ENCODE measurements at regions not wholly inside any gene's neighbourhood (a gene's known extent, or its start where the extent isn't known, plus 50 kb on each side); places are given as distances from the start of the nearest gene placed in this dataset.
"Not testable (repeated sequence)": the region's sequence is repeated elsewhere in the genome, so short reads cannot be mapped to it uniquely, and the experiment has no call there.

DNA sequence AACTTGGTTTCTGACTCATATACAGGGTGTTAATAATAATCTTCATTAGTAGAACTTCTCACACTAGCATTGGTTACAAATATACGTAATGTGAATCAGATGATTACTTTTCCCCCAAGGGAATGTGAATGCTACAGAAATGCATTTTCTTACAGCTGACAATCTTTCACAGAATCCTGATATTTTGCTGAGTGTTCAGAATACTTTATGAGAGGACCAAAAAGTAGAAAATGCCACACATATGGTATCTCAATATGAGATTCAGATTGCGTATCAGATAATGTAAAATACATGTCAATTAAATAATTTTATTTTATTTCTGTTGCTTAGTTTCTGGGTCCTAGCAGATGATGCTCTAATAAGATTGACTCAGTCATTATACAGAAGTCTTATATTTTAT, 979.9 kb upstream of the GBE1 start:
- no peak for FAIRE-seq

GRCh38 chr3:82739390-82739789, 977.9 kb upstream of the GBE1 start:
- FAIRE-seq, result no peak

DNA sequence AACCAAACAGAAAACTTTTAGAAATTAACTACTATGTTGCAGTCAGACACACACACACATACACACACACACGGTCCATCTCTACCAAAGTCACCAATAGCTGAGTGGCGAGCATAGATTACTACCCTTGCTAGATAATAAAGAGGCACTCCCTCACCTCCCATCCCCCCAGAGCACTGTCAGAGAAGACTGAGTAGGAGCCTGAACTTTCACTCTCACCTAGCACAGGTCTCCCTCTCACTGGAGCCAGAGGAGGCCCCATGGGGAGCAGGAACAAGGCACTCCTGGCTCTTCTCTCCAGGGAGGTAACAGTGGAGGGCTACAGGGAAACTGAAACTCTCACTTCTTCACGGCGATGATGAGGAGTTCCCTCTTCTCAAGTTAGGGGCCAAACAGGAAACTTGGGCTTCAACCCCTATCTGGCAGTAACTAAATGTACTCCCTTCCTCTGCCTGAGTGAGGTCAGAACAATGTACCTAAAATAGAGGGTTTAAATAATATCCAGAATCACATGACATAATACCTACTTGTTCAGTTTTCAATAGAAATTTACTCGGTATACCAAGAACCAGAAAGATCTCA, 975.3 kb upstream of the GBE1 start:
- FAIRE-seq, result no peak

GRCh38 chr3:82715091-82715856, 953.8 kb upstream of the GBE1 start:
- no peak for FAIRE-seq

- no peak for FAIRE-seq
Observed at GRCh38 chr3:82707035-82707434, 945.6 kb upstream of the GBE1 start.

GRCh38 chr3:82685761-82686160, 924.3 kb upstream of the GBE1 start:
- no peak for FAIRE-seq

DNA sequence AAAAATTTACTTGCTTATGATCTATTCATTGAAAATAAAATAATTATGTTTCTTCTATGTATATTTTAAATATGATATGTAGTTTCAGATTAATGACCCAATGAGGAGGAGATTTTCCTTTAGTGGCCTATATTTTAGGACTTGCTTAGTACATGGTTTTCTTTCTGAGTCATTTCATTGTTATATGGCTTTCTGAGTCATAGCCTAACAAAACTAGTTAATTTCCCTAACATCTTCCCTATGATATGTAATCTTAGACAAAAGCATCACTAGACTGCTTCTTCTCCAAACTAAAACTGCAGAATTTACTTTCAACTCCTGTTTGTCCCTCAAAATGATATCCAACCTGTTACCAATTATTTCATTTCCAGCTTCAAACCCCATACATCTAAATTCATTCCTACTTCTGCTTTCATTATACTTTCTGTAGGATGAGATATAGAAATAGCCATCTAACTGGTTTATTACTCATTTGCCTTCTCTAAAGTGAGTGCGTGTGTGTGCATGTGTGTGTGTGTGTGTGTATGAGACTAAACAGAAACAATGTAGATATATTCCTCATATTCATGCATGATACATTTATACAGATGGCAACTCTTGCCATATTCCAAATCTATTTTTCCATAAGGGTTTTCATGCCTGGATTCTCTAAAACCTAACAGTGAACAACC, 915.0 kb upstream of the GBE1 start:
- FAIRE-seq, result no peak

DNA sequence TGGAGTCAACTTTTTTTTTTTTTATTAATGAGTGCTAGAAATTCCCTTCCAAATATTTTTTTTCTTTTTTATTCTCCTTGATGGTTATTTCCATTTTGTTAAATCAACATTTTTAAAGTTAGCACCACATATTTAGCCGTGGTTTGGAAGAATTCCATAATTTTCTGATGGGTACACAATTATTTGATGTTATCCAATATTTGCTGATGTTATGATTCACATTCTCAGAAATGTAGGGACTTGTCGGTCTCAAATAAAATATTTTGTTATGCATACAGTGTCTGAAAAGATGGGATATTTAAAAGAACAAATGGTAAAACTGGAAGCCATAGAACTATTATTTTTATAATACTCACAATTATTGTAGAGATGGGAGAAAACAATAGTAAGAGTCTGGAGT, 911.5 kb upstream of the GBE1 start:
- no peak for FAIRE-seq

- no peak for FAIRE-seq
Observed at GRCh38 chr3:82671466-82671865, 910.0 kb upstream of the GBE1 start.

DNA sequence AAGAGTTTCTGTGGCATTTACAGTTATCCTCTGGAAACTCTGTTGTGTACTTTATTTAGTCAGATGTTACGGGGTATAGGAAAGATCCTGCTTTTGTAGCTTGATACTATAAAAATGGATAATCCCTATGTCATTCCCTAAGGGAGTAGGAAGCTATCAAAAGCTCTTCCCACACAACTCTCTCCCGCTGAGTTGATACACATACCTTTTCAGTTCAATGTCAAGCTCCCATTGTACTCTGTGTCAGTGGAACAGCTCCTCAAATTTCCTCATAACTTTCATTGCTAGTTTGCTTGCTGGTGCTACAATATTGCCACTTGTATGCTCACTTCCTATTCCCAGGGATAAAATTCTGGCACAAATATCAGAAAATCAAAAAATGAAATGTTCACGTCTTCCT, 893.3 kb upstream of the GBE1 start:
- no peak for FAIRE-seq

DNA sequence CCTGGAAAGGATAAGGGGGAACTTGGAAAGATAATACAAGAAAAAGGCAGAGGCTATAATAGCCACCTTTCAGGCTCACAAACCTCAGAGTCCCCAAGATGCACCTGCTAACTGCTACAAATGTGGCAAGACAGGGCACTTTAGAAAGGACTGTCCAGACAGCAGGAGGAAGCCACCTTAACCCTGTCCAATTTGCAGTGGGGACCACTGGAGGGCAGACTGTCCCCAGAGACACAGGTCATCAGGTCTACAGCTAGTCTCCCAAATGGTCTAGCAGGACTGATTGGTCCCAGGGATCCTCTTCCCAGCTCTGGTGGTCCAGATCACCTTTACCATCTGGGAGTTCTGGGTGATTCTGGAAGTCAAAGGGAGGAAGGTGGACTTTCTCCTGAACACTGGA, 882.5 kb upstream of the GBE1 start:
- FAIRE-seq, result no peak

- FAIRE-seq, result no peak
Observed at GRCh38 chr3:82641701-82642100, 880.3 kb upstream of the GBE1 start.

- no peak for FAIRE-seq
Observed at GRCh38 chr3:82640254-82640653, 878.8 kb upstream of the GBE1 start.

DNA sequence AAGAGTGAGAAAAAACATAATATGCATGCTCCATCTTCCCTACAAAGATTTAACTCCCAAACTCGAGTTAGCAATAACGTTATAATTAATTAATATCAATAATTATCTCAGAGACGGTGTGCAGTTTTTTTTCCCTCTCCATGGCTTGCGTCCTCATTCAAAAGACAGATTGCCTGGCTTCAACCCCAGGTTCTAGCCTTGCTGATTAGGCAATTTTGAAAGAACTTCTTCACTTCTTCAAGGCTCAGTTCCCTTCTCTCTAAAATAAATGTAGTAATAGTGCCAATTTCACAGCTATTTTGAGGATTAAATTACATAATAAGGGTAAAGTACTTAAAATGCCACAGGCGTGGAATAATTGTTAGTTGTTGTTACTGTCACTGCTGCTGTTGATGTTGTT, 876.1 kb upstream of the GBE1 start:
- FAIRE-seq, result no peak

DNA sequence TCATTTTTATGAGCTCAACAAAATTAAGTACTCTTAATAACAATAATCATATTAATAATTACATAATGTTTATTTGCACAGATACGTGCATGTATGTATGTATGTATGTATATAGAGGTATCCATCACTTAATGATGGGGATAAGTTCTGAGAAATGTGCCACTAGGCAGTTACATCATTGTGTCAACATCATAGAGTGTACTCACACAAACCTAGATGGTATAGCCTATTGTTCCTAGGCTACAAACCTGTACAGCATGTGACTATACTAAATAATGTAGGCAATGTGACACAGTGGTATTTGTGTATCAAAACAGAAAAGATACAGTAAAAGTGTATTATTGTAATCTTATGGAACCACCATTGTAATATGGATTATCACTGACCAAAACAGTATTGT, 874.7 kb upstream of the GBE1 start:
- no peak for FAIRE-seq

DNA sequence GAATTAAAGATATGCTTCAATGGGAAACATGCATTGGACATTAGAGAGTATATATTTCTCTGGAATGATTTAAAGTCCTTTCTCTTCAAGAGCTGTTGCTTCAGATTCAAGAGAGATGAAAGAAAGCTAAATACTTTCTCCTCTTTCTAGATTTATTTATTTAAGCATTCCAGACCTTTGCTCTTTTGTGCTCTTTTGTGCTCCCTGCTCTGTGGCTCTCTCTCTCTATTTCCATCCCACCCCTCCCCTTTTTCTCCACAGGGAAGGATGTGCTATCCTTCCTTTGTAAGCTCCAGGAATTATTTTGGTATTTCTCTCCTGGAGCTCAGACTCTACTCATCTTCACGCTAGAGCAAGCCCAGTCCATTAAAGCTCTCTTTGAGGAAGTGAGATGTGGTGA, 871.9 kb upstream of the GBE1 start:
- no peak for FAIRE-seq

DNA sequence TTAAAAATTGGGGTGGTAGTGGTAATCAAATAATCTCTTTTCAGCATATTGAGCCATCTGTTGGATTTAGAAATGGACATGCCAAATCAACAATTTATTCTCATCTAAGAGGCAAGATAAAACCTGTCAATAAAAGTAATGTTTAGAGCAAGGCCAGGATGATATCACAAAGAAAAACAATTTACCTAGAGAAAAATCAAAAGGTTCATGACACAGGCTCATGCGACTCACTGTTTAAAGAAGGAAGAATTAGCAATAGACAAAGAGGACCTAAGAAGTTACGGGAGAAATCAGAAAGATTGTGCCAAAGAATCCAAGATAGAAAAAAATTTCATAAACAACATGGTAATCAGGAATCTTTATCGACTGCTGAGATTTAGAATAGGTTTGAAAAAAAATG, 868.5 kb upstream of the GBE1 start:
- no peak for FAIRE-seq

DNA sequence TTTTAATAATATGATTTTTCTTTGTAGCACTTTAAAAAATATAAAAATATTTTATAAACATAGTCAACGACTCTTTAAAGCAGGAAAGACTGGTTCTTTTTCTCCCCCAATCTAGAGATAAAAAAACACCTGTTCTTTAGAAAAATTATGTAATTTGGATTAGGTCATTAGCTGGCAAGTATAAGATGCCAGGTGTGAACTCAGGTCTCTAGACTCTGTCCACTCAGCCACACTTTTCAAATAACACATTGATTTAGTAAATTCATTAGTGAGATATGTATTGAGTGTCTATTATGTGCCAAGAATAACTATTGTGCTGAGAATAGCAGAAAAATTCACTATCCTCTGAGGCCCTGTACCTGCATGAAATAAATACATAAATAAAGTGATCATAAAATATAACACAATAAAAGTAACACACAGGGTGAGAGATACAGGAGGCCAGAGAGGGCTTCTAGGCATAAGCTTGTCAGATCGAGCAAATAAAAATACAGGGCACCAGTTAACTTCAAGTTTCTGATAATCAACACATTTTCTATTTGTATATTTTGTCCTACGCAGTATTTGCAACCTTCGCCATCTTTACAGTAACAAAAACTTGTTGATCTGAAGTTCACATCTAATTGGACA, 867.1 kb upstream of the GBE1 start:
- FAIRE-seq, result no peak

DNA sequence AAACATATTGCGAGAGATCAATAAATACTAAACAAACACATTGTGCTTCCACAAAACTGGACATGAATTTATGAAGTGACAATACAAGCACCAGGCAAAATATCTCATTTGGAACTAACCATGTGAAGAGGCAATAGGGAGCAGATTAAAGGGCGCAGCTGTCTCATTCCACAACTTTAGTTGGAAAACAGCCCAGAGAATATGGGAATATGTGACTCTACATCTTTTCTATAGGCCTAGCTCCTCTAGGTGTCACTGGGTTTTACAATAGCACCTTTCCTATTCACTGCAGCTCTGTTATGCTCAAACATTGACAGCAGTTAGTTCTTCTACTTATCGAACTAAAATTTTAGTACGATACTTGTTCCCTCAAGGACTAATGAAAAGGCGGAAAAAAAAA, 866.3 kb upstream of the GBE1 start:
- FAIRE-seq, result no peak

GRCh38 chr3:82620744-82621143, 859.3 kb upstream of the GBE1 start:
- not testable (repeated sequence) for FAIRE-seq

GRCh38 chr3:82618594-82618993, 857.1 kb upstream of the GBE1 start:
- FAIRE-seq, result no peak

GRCh38 chr3:82610236-82610635, 848.8 kb upstream of the GBE1 start:
- FAIRE-seq, result no peak

- FAIRE-seq, result no peak
Observed at GRCh38 chr3:82607391-82607790, 845.9 kb upstream of the GBE1 start.

DNA sequence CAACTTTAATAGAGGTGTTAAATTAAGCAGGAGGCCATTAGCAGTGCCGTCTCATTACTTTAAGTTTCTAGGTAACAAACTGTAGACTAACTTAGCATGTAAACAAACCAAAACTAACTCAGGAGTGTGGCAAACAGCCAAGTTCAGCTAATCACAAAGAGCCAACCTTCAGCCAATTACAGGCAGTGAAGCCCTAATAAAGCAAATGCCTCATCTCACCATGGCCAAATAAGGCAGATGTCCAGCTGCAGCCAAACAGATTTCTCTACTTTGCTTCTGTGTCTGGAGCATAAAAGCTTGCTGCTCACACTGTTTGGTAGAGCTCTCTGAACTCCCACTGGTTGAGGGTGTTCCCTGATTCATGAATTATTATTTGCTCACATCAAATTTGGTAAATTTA, 835.4 kb upstream of the GBE1 start:
- no peak for FAIRE-seq

All from islet of Langerhans (tissue), 1 donor.